8988T (cell line): ENCODE measurements at regions not wholly inside any gene's neighbourhood (a gene's known extent, or its start where the extent isn't known, plus 50 kb on each side); places are given as distances from the start of the nearest gene placed in this dataset.
A peak's percentile ranks its signal among the peaks of the same experiment; 100 is the strongest.
"Not testable (repeated sequence)": the region's sequence is repeated elsewhere in the genome, so short reads cannot be mapped to it uniquely, and the experiment has no call there.

Experiments
- DNase-seq: peaks from one replicate; pipeline ENCODE4 v3.0.0; 2011

DNA sequence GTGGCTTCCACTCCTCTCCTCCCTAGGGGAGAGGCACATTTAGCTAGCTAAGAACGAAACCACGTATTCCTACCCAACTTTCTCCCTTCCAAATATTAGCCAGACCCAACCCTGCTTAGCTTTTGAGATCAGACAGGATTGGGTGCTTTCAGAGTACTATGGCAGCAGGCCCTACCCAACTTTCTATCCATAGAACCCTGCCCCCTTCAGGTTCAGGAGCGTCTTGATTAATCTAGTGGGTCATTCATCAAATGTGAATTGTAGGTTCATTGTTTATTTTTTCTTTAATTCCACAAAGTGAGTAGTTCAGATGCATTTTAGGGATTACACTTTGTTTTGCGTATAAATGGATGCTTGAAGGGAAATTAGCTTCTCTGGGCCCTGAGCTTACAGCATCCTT, 188.3 kb downstream of the MIB1 start:
- no peak for DNase-seq

DNA sequence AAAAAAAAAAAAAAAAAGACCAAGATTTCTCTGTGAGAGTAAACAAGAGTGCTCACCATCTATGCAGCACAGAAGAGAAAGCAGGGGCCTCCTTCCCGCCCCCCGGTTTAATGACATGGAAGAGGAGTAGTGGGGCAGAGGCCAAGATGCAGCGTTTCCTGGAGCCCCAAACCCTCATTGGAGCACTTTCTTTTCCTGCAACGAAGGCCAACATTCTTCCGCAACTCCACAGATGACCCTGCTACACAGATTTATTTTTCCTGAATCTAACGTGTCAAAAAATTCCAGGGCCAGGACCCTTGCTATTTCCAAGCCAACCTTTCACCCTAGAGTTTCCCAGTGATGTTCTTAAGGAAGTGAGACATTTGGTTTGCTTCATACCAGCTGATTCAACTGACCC, 189.6 kb downstream of the MIB1 start:
- no peak for DNase-seq

DNA sequence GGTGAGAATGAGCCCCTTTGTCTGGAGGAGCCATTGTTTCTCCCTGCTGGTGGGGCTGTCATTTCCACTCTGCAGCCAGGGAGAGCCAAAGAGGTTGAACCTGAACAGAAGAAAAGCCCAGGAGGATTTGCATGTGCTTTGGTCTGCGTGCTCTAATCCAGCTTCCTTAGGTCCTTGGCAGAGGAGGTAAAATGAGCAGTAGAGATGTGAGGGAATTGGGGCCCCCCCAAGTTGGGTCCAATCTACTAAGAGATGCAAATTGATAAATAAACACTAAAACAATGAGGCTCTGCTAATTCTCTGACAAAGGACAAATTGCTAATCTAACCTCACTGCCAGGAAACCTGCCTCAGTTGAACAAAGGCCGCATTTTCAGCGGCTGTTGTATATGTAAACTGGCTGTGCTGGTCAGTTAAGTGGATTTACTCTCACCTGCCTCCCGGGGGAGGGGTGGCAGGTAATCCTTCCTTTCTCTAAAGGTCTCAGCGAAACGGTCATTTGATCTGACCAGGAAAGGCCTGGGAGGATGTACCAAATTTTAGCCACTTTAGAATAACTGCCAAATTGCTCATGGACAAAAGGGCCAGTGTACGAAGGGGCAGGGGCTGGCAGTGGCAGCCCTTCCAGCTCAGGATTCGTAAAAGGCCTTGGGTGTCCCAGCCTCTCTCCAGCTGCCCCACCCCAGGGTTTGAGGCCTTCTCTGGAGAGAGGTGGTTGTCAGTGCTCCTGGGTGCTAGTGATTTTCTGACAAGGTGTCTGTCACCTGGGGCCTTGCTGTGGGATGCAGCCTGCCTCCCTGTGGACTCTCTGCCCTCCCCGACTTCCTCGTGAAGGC, 193.6 kb downstream of the MIB1 start:
- DNase-seq: no peak

DNA sequence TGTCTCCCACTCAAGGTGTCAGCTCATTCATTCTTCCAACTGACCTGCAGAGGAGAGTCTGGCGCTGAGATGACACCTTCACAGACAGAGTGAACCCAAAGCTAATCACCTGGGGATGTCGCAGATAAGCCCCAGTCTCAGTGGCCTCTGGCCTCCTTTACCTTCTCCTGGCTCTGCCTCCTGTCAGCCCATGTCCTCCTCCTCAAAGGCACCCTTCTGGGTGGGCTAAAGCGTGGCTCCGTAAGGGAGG, 194.1 kb downstream of the MIB1 start:
- DNase-seq: no peak

DNA sequence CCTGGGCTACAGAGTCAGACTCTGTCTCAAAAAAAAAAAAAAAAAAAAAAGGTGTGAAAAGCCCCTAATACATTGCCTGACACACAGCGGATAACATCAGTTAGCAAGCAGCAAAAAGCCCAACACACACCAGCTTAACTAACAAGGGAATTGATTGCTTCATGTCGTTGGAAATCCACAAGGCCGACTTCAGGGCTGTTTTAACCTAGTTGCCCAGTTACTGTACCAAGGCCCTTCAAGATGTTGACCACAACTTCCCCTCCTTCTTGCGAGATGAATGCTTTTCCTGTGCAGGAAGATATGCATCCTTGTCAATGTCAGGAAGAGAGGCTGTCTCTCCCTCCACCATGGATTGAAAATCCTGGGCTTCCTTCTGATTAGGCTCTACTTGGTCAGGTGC, 202.9 kb downstream of the MIB1 start:
- DNase-seq: no peak

GRCh38 chr18:21949326-21950015, 208.9 kb downstream of the MIB1 start:
- DNase-seq: no peak

DNA sequence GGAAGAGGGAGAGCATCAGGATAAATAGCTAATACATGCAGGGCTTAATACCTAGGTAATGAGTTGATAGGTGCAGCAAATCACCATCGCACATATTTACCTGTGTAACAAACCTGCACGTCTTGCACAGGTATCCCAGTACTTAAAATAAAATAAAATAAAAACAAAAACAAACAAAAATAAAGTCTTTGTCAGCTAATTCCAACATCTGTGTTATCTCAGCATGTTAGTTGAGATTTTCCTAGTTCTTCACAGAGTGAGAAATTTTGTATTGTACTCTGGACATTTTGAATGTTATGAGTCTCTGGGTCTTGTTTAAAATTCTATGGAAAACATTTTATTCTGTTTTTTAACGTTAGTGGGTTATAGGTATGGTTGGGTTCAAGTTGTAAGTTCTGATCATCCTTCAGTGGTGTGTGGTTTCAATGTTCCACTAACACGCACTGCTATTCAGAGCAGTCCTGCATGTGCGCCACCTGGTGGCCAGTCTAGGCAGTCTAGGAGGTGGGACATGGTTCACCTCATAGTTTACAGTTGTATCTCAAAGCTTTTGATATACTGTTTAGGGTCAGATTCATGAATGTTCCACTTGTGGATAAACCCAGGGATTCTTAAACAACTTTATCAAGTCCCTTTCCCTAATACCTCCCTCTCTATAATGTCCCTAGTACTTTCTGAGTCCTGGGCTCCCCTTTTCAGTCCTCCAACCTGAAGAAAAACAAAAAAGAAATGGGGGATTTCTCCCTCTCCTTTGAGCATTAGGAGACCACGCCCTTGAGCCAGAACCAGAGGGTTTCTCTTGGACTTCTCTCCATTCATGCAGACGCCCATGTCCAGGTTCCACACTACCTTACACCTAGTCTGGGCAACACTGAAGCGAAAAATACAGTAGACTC, 213.4 kb upstream of the GATA6 start:
- DNase-seq: peak; percentile 54

- no peak for DNase-seq
Observed at GRCh38 chr18:21958263-21958662, 211.1 kb upstream of the GATA6 start.

- DNase-seq: no peak
Observed at GRCh38 chr18:21958707-21959450, 210.5 kb upstream of the GATA6 start.

- no peak for DNase-seq
Observed at GRCh38 chr18:21960189-21960588, 209.2 kb upstream of the GATA6 start.

DNA sequence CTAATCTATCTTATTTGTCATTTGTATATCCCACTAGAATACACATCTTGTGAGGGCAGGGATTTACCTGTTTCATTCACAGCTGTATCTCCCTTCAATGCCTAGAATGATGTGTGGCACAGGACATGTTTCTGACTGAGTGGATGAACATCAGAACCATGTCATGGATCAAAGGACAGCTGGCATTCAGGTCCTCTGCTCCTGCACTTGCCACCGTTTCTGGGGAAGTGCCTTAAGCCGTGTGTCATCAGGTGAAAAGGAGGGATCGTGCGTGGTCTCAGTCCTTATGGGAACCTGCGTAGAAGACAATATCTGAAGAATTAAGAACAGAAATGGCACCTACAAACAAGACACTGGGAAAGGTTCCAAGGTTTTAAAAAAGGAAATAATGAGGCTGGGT, 206.1 kb upstream of the GATA6 start:
- DNase-seq: no peak

DNA sequence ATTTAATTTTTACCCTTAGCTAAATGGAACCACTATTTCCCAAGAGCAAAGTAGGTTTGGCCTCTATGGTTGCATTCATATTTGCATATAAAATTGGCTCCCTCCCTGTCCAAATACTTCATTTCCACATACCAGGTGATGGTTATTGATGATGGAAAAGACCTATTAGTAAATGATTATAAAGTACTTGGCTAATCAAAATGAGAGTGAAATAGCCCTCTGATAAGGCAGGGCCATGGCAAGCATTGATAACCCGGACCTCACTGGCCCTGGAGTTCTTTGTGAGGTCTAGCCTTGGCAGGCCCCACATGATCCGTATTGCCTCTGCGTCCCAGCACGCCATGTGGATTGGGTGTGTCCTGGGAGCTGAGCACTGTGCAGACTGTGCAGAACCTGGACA, 201.1 kb upstream of the GATA6 start:
- no peak for DNase-seq

DNA sequence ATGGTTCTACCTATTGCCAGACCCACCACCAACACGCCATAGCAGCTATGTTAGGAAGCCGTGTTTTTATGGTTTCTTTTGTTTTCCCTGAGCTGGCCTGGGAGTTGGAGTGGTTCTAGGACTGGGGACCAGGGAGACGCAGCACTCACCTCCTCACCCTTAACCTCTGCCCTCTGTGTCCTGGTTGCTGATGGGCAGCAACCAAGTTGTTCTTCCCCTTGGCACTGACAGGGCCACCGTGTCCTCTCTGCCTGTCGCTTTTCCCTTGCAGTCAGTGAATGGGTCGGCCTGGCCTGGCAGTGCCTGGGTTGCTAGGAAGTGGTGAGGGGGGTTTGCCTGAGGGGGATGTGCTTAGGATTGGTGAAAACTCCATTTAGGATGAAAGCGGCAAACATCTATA, 197.1 kb upstream of the GATA6 start:
- no peak for DNase-seq

DNA sequence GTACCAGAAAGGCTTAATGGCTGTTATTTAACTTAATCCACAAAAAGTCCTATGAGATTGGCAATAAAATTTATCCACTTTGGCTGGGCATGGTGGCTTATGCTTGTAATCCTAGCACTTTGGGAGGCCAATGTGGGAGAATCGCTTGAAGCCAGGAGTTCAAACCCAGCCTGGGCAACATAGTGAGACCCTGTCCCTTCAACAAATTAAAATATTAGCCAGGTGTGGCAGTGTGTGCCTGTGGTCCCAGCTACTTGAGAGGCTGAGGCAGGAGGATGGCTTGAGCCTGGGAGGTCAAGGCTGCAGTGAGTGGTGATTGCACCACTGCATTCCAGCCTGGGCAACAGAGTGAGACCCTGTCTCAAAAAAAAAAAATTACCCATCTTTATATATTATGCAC, 193.4 kb upstream of the GATA6 start:
- not testable (repeated sequence) for DNase-seq

DNA sequence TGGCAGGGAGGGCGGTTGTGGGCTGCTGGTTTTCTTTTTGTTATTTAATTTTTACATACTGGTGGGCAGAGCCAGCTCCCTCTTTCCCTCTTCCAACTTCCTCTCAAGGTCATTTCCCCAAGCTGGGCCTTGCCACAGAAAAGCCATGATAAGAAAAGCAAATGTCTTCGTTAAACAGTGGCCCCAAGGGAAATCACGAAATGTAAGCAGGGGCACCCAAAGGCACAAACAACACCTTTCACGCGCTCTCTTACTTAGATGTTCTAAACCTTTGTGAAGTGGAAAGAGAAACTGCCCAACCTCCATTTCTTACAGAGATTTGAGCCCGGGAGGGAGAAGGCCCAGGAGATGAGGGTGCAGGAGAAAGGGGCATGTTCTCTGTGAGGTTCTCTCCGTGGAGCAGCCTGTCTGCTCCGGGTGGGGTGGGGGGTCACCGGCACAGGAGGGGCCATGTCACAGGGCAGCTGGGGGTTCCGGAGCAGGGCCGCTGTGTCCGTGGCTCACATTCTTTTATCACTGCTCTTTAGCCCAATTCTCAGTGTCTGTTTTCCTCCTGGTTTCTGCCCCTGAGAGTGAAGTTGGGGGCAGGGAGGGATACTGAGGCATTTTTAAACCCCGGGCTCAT, 190.7 kb upstream of the GATA6 start:
- no peak for DNase-seq

- no peak for DNase-seq
Observed at GRCh38 chr18:21979171-21979560, 190.2 kb upstream of the GATA6 start.

GRCh38 chr18:21979759-21980158, 189.6 kb upstream of the GATA6 start:
- no peak for DNase-seq

DNA sequence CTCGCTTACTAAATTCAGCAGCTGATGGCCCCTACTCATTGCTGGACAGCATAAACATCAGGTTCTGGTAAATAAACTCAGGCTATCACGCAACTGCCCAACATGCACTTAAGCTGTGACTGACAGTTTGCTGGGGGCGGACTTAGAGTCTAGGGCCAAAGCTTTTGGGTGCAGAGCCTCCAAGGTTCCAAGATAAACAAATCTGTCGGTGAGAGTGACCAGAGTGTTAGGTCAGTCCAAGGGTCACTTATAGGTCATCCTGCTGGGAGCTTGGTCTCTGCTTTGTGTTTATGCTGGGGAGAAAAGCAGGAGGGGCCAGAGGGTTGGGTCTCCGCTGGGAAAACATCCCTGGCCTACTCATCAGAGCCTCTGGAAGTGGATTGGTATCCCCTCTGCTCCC, 188.6 kb upstream of the GATA6 start:
- no peak for DNase-seq

- not testable (repeated sequence) for DNase-seq
Observed at GRCh38 chr18:21981489-21981888, 187.9 kb upstream of the GATA6 start.

DNA sequence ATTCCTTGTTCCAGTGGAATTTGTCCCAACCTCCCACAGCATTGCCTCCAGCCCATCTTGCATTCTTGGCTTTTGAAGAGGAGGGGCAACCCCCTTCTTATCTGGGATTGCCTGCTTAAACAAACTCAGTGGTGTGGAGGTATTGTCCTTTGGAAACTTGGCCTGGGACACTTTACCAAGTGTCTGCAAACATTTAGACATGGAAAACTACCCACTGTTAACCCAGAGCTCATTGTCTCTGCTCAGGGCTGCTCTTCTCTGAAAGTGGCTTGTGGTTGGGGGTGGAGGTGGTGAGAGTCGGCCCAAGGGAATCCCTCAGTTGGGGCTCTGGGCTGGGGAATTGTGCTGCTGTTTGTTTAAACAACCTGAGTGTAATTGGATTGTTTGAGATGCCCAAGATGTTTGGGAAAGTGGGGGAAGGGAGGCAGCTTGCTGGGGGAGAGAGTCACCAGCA, 178.3 kb upstream of the GATA6 start:
- DNase-seq: no peak

GRCh38 chr18:21991886-21992285, 177.5 kb upstream of the GATA6 start:
- no peak for DNase-seq

DNA sequence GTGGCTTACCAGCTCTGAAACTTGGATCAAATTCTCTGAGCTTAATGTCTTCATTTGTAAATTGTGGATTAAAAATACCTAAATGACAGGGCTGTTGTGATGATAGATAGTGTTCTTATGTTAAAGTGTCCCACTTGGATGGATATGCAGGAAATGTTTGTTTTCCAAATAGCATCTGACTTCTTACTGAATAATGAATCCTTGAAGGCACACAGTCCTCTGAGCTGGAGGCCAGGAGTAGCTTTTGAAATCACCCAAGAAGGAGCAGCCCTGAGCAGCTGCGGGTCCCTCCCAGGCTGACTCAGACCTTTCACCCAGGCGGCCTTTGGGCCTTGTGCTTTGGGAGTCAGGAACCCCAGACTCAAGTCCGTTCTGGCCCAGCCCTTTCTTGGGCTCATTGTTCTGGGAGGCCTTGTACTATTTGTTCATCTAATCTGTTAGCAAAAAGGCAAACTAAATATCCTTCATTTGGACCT, 173.0 kb upstream of the GATA6 start:
- DNase-seq: no peak
